SU-DHL-6 (cell line): ENCODE measurements at regions not wholly inside any gene's neighbourhood (a gene's known extent, or its start where the extent isn't known, plus 50 kb on each side); places are given as distances from the start of the nearest gene placed in this dataset.

Experiments
- CTCF ChIP-seq: fragments of 200-600 bp; sonication (generic); IDR thresholded peaks from one replicate; pipeline ENCODE4 v1.5.1; 2017; ENCODE audit warnings: antibody characterized with exemption, mild to moderate bottlenecking, low read length, moderate library complexity; ENCODE audit not compliant: insufficient read depth, poor library complexity, severe bottlenecking
- EZH2phosphoT487 ChIP-seq: fragments of 200-600 bp; sonication (generic), shearing (Covaris generic); conservative IDR thresholded peaks from 2 replicates; pipeline ENCODE4 v1.6.1; 2018; ENCODE audit warnings: mild to moderate bottlenecking, antibody characterized with exemption, low read length, moderate library complexity, mixed read lengths

- TF ChIP-seq CTCF (no peak), EZH2phosphoT487 (no peak)
Observed at GRCh38 chr3:177946936-177947335, 589.3 kb upstream of the KCNMB2 start.
